AG04449 (cell line): ENCODE measurements at regions not wholly inside any gene's neighbourhood (a gene's known extent, or its start where the extent isn't known, plus 50 kb on each side); places are given as distances from the start of the nearest gene placed in this dataset.
"Not testable (repeated sequence)": the region's sequence is repeated elsewhere in the genome, so short reads cannot be mapped to it uniquely, and the experiment has no call there.

Experiments used
- CTCF ChIA-PET: fragments of 350-600 bp; formaldehyde crosslinking; extraction: SDS; loops from one replicate; lab custom pipeline; 2021; ENCODE audit warnings: antibody characterized with exemption; lab: Yijun Ruan, JAX
- POLR2A ChIA-PET: fragments of 400-600, 350-600 bp; formaldehyde crosslinking; extraction: SDS; loops from one replicate; lab custom pipeline; 2020; ENCODE audit warnings: antibody characterized with exemption, inconsistent platforms; lab: Yijun Ruan, JAX
- DNase-seq: peaks from one replicate; pipeline ENCODE4 v3.0.0-alpha.2; 2010; ENCODE audit warnings: low read depth, low spot score
- H3K4me3 ChIP-seq: 2 replicates; pipeline ENCODE4 v1.5.1; 2011; ENCODE audit warnings: low read depth, mild to moderate bottlenecking, control low read depth, low read length
- TF ChIP-seq, protein P1 (sequence below): IDR thresholded peaks from one replicate; pipeline ENCODE4 v1.5.1; 2011; ENCODE audit warnings: mild to moderate bottlenecking, moderate library complexity, low read length, control low read depth, inconsistent platforms; ENCODE audit not compliant: insufficient read depth; ENCODE audit errors: missing control alignments

DNA sequence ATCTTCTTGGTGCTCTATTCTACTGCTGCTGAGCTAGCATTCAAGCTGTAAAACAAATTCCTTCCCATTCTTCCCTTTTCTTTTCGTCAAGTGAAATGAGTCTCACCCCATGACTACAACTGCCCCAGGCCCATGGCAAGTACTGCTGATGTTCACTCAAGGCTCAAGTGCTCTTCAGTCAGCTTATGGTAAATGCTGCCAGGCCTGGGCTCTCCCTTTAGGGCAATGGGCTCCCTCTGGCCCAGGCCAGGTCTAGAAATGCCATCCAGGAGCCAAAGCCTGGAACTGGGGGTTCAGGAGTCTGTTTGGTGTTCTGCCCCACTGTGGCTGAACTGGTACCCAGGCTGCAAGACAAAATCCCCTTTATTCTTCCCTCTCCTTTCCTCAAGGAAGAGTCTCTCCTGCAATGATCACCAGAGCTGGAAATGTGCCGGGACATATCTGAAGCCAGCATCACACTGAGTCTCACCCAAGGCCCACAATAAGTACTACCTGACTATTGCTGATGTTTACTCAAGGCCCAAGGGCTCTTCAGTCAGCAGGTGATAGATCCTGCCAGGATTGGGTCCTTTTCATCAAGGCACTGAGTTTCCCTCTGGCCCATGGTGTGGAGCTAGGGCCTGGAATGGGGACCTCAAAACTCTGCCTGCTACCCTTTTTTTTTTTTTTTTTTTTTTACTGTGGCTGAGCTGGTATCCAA lies 205.0 kb upstream of the STAC start:
- no peak overlapping the region for H3K4me3 ChIP-seq
- ChIA-PET POLR2A (no interaction called here), CTCF (no interaction called here)
- no peak for DNase-seq
- TF ChIP-seq, protein P1, sequence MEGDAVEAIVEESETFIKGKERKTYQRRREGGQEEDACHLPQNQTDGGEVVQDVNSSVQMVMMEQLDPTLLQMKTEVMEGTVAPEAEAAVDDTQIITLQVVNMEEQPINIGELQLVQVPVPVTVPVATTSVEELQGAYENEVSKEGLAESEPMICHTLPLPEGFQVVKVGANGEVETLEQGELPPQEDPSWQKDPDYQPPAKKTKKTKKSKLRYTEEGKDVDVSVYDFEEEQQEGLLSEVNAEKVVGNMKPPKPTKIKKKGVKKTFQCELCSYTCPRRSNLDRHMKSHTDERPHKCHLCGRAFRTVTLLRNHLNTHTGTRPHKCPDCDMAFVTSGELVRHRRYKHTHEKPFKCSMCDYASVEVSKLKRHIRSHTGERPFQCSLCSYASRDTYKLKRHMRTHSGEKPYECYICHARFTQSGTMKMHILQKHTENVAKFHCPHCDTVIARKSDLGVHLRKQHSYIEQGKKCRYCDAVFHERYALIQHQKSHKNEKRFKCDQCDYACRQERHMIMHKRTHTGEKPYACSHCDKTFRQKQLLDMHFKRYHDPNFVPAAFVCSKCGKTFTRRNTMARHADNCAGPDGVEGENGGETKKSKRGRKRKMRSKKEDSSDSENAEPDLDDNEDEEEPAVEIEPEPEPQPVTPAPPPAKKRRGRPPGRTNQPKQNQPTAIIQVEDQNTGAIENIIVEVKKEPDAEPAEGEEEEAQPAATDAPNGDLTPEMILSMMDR = no peak

GRCh38 chr3:36175916-36176461 lies 204.3 kb upstream of the STAC start:
- ChIA-PET POLR2A (no interaction called here), CTCF (no interaction called here)
- TF ChIP-seq, protein P1 = no peak
- H3K4me3 ChIP-seq = no peak overlapping the region
- DNase-seq = no peak

DNA sequence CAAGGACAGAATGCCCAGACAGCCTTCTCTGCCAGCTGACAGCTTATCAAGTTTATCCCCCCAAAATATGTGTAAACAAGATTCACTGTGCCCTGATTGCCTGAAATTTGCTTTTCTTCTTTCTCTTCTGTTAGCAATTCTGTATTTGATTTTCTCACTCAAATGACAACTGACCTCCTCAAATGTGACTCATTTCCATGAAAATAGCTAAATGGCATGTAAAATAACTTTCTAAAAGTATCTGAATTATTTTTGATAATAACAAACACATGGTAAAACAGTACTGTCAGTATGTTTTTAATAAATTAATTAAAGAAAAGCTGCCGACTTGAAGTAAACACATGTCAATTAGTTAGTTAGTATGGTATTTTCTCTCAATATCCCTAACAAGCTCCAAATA lies 202.3 kb upstream of the STAC start:
- CTCF ChIA-PET = no interaction called here
- POLR2A ChIA-PET = no interaction called here
- TF ChIP-seq, protein P1 = no peak
- no peak for DNase-seq
- H3K4me3 ChIP-seq = no peak overlapping the region

- H3K4me3 ChIP-seq = no peak overlapping the region
- DNase-seq = no peak
- CTCF ChIA-PET = no interaction called here
- POLR2A ChIA-PET = no interaction called here
- TF ChIP-seq, protein P1 = no peak
Measured at GRCh38 chr3:36182024-36182423, 198.3 kb upstream of the STAC start.

- POLR2A ChIA-PET, H3K4me3 ChIP-seq, CTCF ChIA-PET, DNase-seq: not testable (repeated sequence)
Measured at GRCh38 chr3:36187197-36187596, 193.1 kb upstream of the STAC start.

GRCh38 chr3:36192901-36193300 lies 187.4 kb upstream of the STAC start:
- TF ChIP-seq, protein P1 = no peak
- CTCF ChIA-PET = no interaction called here
- POLR2A ChIA-PET = no interaction called here
- DNase-seq = no peak
- H3K4me3 ChIP-seq = no peak overlapping the region

- POLR2A ChIA-PET = no interaction called here
Measured at GRCh38 chr3:36193448-36193847, 186.9 kb upstream of the STAC start.

More at GRCh38 chr3:36193448-36193847, 186.9 kb upstream of the STAC start:
- TF ChIP-seq, protein P1 = no peak
- CTCF ChIA-PET = no interaction called here
- no peak for DNase-seq
- no peak overlapping the region for H3K4me3 ChIP-seq
